Fibroblast of skin of right quadriceps (primary cell): ENCODE measurements at regions not wholly inside any gene's neighbourhood (a gene's known extent, or its start where the extent isn't known, plus 50 kb on each side); places are given as distances from the start of the nearest gene placed in this dataset.
"Not testable (repeated sequence)": the region's sequence is repeated elsewhere in the genome, so short reads cannot be mapped to it uniquely, and the experiment has no call there.

Source experiments
- DNase-seq: peaks from one replicate; pipeline ENCODE4 v3.0.0-alpha.2; 2013

DNA sequence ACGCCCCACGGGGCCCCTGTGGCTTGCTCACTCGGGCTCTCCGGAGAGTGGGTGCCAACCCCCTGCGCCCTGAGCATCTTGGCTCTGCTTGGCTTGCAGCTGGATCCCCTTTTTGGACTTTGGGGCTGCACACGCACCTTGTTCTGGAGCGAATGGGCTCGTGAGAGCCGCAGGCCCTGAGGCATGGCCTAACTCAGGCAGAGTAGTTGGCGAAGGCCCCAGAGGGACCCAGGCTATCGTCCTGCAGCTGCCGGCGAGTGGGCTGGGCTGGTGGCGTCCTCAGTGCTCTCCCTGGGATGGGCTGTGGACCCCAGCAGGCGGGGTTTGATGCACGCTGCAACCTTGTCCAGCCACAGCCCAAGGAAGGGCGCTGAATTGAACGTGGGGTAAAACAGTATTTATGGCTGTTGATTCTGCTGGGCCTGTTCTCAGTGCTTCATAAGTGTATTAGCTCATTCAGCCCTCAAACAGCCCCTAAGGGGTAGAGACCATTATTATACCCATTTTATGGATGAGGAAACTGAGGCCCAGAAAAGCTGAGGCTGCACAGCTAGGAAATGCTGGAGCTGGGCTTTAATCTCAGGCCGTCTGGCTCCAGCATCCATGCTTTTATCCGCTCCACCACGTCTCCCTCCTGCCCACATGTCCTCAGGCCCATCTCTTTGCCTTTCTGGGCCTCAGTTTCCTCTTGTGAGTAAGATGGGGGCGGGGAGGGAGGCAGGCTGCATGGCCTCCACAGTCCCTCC lies 171.2 kb upstream of the CIBAR2 start:
- no peak for DNase-seq

DNA sequence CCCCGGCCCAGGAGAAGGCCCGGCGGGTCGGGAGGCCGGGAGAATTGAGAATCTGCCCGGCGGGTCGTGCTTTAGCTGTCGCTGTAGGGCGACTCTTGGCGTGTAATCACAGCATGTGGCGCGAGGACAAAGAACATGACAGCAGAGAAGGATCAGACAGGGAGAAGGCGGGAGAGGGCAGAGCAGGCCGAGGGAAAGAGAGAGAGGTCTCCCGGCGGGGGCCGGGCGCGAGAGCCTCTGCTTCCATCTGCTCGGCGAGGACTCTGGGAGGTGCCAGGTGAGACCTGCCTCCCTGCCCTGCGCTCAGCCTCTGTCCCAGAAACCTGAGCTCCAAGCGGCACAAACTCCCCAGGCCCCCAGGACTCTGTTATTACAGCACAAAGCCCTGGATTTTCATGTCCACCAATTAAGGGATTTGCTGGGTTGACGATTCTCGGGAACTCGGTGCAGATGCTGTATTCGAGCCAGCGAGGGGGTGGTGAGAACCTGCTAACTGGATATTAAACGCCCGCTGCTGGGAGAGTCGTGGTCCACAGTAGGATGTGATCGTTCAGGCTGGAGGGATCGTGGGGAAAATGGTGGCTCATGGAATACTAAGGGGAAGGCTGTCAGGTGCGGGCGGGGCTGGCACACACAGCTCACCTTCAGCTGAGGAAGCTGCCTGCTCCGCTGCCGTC lies 172.0 kb upstream of the CIBAR2 start:
- no peak for DNase-seq

DNA sequence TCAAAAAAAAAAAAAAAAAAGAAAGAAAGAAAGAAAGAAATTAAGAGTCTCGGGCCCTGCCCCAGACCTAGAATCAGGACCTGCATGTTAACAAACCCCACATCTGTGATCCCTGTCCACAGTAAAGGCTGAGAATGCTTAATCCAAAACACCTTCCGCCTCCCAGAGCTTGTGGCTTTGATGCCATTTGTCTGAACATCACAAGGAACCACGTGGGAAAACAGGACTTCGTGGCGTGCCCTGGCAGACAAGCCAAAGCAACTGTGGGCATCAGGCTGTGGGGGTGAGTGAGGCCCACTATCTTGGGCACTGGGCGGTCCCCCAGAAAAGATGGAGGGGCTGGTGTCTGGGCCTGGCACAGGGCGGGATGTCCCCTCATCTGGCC lies 173.4 kb upstream of the CIBAR2 start:
- DNase-seq, result peak; percentile 16

DNA sequence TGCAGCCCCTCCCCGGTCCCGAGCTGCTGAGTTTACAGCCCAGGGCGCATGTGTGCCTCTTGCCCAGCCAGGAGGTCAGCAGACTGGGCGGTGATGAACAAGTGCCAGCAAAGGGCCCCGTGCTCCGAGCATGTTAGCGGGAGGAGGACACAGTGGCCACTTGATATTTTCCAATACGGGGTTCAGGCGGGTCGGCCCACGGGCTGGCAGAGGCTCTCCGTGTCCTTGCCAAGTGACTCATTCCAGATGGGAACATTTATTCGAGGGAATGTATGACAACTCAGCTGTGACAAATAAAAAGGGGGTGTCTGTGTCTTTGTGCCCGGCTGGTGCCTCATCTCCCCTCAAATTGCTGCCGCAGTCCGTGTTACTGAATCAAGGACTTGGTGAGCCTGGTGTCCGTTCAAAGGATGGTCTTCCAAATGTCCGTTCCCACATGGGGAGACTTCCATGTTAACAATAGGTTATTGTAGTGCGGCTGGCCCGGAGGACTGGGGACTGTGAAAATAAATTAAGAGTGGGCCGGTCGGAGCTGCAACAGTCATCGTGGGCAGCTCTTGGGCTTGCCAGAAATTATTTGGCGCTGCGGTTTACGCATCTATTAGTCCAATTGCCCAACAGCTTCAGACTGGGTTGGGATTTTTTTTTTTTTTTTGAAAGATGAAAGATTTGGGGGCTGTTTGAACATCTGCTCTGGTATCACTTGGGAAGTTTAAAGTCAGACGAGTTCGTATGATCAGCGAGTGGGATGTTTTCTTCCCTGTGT lies 174.0 kb upstream of the CIBAR2 start:
- DNase-seq, result peak; percentile 62

DNA sequence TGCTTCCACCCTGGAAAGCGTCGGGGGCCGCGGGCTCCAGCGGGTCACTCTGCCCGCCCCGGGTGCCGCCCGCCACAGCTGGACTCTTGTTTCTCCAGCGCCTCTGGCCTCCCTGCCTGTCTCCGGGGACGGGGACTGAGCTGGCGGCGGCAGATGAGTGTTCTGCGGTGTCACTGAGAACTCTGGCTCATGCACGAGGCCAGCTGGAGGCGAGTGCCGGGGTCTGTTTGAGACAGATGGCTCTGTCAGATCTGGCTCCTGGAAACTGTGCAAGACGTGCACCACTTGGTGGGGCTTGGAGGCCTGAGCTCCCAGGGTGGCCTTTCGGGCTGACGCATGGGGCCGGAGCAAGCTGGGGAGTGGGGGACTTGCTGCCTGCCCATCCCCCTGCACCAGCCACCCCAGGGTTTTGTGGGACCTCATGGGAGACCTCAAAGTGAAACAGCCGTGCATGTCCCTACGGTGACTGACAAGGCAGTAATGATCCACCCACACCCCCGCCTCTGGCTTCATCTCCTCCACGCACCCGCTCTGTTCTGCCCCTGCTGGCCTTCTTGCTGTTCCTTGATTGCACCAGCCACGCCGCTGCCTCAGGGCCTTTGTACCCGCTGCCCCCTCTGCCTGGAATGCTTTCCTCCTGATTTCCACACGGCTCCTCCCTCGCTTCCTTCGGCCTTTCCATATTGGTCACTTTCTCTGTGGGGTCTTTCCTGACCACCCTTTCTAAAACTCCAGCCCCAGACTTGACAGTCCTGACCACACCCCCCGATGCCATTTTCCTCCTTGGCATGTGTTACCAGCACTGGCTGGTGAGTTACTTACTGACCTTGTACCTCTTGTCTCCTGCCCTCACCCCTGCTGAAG lies 174.9 kb upstream of the CIBAR2 start:
- DNase-seq, result peak; percentile 60

DNA sequence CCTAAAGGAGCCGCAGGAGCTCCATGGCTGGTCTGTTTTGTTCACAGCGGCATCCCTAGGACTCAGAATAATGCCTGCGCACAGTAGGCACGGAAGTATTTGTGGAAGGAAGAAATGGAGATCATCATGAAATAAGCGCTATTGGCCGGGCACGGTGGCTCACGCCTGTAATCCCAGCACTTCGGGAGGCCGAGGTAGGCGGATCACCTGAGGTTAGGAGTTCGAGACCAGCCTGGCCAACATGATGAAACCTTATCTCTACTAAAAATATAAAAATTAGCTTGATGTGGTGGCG lies 175.5 kb upstream of the CIBAR2 start:
- not testable (repeated sequence) for DNase-seq

DNA sequence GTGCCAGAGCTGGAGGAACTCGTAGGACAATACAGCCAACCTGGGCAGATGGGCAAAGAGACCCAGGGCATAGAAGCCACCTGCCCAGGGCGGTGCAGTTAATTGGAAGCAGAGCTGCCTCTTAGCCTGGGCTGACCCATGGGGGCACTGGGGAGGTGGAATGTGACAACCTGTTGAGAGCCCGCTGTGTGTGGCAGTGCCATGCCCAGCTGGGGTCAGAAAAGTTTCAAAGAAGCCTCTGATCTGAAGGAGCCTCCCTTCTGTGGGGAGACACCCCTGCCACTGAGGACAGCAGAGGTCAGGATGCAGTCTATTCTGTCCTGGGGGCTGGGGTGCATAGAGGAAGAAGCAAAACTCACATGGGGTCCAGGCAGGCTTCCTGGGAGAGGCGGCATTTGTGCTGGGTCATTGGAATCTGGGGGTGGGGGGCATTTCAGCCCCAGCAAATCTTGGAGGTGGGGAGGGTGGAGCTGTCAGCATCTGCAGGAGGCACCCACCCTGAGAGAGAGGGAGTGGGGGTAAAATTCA lies 176.1 kb upstream of the CIBAR2 start:
- no peak for DNase-seq

DNA sequence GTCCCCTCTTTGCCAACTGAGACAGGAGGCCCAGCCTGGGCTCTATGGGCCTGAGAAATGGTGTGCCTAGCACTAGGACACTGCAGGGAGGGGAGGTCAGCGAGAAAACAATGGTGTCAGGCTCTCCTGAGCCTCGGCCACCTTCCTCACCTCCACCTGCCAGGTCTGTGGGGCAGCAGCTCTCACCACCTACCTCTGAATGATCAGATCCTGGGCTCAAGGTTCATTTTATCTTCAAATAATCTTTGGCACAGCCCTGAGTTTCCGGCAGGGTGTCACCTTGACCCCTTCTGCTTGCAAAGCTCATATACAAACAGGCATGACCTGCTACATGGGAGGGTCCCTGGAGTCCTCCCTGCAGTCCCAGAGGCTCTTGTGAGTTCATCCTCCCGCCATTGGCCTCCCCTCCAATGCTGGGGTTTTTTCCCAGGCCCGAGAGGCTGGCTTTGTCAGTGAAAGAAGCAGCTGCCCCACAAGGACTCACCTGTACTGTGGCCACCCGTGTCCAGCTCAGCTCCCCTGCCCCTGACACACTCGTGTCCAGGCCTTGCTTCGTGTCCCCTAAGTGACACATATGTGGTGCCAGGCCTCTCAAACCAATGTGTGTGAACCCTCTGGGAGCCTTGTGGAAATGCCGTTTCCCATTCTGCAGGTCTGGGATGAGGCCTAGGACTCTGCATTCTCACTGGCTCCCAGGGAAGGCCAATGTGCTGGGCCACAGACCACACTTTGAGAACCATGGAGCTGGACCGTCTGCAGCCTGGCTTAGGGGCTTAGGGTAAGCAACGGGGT lies 176.8 kb upstream of the CIBAR2 start:
- DNase-seq, result no peak

DNA sequence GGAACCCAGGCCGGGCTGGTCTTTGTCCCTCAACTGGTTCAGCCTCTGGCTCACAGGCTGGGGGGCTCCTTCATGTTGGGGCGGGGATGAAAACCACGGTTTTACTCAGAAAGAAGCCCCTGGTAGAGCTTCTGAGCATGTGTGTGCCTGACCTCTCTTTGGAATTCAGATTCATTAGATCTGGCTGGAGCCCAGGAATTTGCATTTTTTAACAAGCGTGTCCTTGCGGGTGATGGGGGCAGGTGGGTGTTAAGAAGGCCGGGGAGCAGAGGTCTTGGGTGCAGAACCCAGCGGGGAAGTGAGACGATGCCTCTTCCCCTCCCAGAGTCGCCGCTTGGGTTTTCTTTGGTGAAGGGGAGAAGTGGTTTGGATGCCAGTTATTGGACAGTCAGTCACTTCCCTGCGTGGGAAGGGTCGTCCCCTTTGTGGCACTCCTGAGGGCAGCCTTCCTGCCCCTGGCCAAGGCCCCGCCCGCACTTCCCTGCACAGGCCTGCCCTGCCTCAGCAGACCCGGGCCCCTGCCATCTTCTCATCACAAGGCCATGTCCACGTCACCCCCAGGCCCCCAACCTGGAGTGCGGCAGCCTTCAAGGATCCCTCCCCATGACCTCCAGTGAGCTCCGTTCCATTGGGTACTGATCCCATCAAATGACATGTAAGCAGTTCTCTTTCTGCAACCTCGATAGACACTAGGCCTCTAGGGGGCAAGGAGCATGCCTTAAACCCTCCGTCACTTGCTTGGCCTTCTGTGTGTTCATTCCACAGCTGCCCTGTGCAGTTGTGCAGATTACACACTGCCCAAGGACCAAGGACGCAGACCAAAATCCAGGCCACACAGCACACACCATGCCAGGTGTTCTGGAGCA lies 177.7 kb upstream of the CIBAR2 start:
- DNase-seq, result no peak

DNA sequence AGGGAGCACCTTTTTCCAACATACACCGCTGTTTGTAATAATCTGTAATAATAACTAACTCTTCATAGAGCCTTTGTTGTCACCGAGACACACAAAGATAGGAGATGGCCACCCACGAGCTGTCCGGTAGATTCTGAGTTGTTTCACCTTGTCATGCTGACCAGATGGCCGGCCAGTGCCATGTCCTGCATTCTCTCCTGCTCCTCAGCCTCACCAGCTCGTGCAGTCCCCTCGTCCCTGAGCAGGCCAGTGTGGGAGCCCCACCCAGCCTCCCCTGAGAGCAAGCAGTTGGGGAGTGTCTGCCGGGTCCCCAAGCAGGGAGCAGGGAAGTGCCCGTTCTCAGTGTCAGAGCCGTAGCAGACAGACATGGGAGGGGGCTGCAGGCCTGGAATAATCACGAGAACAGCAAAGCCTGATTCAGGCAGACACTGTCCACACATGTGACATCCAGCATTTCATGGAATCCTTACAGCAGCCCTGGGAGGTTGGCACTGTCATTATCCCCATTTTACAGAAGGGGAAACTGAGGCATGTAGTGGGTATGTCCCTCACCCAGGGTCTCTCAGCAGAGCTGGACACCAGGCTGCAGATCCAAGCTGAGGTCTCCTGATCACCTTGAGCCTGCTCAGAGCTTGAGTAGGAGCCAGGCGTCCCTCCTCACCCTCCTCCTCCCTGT lies 178.5 kb upstream of the CIBAR2 start:
- no peak for DNase-seq

DNA sequence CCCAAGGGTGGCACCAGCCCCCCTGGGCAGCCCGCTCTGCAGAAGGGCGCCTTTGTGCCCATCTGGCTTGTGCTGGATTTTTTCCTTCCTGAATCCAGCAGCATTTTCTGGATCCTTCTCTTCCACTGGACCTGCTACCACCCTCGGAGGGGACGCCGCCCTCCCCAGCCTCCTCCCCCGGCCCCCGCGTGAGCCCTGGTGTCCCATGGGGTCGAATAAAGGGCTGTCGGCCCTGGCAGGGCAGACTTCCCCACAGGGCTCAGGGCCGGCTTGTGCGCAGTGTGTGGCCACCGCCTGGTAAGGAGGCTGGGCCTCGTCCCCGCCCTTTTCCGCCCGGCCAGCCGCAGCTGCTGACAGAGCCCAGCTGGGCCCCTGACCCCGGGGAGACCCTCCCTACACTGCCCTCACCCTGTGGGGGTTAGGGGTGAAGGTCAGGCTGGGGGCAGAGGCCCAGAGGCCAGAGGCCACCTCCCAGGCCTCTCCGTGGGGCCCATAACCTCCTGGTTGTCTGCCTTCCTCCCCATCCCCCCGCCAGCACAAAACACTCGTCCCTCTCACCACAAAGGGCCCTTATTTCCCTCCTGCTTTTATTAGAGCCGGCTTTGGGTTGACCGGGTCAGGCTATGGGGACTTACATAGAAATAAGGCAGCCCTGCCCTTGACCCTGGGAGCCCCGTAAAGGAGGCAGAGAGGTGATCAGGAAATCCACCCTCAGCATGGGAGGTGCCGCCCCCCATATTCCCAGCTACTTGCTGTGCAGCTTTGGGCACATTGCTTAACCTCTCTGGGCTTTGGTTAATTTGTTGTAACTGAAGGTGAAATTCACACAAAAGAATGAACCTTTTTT lies 179.3 kb upstream of the CIBAR2 start:
- no peak for DNase-seq

DNA sequence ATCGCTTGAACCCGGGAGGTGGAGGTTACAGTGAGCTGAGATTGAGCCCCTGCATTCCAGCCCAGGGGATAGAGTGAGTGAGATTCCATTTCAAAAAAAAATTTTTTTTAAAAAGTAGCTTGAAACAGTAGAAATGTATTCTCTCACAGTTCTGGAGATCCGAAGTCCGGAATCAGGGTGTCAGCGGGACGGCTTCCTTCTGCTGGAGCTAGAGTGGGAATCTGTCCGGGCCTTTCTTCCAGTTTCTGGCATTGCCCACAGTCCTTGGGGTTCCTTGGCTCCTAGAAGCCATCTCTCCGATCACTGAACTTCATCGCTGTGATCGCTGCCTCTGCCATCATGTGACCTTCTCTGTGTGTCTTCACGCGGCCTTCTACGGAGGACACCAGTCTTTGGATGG lies 181.2 kb upstream of the CIBAR2 start:
- no peak for DNase-seq

DNA sequence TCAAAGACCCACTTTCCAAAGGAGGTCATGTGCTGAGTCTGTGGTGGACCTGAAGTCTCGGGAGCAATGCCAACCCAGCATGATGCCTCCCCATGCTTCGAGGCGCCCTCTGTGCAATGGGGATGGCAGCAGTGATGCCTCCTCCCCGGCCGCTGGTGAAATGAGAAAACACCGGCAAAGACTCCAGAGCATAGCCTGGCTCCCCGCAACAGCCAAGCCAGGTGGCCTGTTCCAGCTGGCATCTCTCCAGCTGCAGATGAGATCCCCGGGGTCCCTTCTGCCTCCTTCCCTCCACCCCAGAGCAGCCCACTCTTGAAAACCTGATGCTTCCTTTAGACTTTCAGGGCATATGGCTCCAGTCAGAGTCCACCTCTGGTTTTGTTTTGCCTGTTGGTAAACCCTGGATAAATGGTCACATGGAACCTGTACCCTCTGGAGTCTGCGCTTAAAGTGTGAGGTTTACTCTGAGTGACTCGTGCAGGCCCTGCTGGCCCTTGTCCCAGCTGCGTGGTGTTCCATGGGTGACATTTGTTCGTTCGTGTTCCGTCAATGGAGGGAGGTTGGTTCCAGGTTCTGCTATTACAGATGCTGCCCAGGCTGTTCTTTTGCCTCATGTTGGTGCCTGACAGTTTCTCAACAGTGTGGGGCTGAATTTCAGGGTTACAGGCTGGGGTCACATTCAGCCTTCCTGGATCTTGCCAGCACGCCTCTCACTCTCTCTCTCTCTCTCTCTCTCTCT lies 181.8 kb upstream of the CIBAR2 start:
- no peak for DNase-seq

DNA sequence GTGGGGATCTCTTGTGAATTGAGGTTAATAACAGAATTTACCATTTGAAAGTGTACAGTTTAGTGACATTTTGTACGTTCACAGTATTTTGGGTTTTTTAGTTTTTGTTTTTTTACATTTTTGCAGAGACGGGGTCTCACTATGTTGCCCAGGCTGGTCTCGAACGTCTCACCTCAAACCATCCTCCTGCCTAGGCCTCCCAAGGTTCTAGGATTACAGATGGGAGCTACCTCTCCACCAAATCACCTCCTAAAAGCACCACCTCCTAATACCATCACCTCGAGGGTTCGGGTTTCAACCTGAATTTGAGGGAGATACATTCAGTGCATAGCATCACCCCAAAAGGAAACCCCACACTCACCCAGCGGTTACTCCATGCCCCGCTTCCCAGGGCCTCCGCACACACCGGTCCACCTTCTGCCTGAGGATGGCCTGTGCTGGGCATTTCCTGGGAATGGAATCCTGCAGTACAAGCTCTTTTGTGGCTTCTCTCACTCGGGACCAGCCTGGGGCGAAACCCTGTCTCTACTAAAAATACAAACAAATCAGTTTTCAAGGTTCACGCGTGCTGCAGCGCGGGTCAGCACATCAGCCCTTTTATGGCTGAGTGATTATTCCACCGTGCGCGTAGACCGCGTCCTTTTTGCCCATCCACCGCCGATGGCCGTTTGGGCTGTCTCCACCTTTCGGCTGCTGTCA lies 182.7 kb upstream of the CIBAR2 start:
- no peak for DNase-seq

DNA sequence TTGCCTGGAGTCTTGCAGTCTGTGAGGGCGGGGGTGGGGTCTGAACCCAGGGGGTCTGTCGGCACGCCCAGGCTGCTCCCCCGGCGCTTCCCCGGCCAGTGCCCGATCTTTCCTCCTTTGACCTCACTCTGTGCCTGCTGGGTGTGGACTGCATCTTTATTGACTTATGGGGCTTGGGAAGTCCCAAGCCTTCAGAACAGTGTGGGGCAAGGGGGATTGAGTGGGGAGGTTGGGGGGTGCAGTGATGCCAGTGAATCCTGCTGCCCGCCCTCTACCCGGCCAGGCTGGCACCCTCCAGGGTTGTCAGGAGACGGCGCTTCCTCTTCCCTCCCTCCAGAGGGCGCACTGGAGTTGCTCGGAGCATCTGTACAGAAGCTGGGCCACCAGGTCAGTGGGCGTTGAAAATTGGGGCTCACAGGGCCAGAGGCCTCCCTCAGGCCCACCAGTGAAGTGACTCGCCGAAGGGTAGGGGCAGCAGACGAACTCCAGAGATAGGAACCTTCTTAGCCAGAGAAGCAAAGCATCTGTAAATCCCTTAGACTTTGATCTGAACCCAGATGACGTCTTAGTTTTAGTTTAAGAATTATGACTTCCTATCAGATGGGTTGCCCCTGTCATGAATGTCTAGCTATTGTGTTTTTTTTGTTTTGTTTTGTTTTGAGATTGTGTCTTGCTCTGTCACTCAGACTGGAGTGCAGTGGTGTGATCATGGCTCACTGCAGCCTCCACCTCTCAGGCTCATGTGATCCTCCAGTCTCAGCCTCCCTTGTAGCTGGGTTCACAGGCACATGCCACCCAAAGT lies 184.8 kb upstream of the CIBAR2 start:
- peak; percentile 35 for DNase-seq

DNA sequence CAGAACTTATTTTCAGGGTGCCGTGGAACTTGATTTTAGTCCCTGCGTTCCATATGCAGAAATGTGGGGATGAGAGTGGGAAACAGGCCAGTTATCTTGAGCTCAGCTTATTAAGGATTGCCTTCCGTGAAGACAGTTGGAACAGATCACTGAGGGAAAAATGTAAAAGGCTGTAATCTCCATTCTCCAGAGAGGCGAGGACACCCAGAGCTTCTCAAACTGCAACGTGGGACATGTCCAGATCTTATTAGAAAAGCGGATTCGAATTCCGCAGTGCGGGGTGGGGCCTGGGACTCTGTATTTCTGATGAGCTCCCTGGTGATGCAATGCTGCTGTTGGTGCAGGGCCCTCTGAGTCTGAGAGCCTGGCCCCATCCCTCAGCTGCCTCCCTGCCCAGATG lies 185.6 kb upstream of the CIBAR2 start:
- DNase-seq, result no peak

DNA sequence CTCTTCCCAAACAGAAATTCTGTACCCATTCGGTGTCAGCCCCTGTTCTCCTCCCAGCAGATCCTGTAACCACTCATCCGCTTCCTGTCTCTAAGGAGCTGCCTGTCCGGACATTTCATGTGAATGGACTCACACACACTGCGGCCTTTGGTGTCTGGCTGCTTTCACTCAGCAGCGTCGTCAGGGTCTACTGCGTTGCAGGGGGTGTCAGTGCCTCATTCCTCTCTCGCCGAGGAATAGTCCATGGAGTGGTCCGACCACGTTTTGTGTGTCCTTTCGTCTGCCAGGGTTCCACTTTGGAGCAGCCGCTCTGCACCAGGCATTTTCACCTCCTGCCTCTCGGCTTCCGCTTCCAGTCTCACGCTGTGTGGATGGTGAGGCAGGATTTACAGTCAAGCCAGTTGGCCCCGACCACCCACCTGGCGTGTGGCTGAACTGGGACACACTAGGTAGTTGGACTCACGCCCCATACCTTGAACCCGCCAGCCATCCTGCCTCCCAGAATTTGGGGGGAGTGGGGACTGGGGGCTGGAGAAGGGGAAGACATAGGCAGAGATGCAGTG lies 188.2 kb upstream of the CIBAR2 start:
- no peak for DNase-seq
